ENCODE measurements at regions not wholly inside any gene's neighbourhood (a gene's known extent, or its start where the extent isn't known, plus 50 kb on each side); places are given as distances from the start of the nearest gene placed in this dataset.
"Not testable (repeated sequence)": the region's sequence is repeated elsewhere in the genome, so short reads cannot be mapped to it uniquely, and the experiment has no call there.

- no peak for DNase-seq
Observed at GRCh38 chr4:181121733-181122132, 1121.5 kb upstream of the TENM3 start.

GRCh38 chr4:181127171-181127570 is 1116.0 kb upstream of the TENM3 start:
- no peak for DNase-seq

- DNase-seq = not testable (repeated sequence)
Observed at GRCh38 chr4:181130317-181130716, 1112.9 kb upstream of the TENM3 start.

GRCh38 chr4:181137351-181137750 is 1105.9 kb upstream of the TENM3 start:
- DNase-seq = no peak

GRCh38 chr4:181138116-181138515 is 1105.1 kb upstream of the TENM3 start:
- no peak for DNase-seq

GRCh38 chr4:181140037-181140603 is 1103.1 kb upstream of the TENM3 start:
- DNase-seq = no peak

GRCh38 chr4:181143250-181143854 is 1099.8 kb upstream of the TENM3 start:
- DNase-seq = peak; percentile 26

- DNase-seq = no peak
Observed at GRCh38 chr4:181146051-181146450, 1097.2 kb upstream of the TENM3 start.

- peak; percentile 23 for DNase-seq
Observed at GRCh38 chr4:181147416-181147951, 1095.7 kb upstream of the TENM3 start.

GRCh38 chr4:181148470-181148869 is 1094.7 kb upstream of the TENM3 start:
- no peak for DNase-seq

- no peak for DNase-seq
Observed at GRCh38 chr4:181150191-181150590, 1093.0 kb upstream of the TENM3 start.

- no peak for DNase-seq
Observed at GRCh38 chr4:181151856-181152255, 1091.3 kb upstream of the TENM3 start.

- no peak for DNase-seq
Observed at GRCh38 chr4:181157647-181158046, 1085.6 kb upstream of the TENM3 start.

GRCh38 chr4:181158971-181159370 is 1084.2 kb upstream of the TENM3 start:
- no peak for DNase-seq

- no peak for DNase-seq
Observed at GRCh38 chr4:181161669-181162068, 1081.5 kb upstream of the TENM3 start.

GRCh38 chr4:181162266-181162665 is 1080.9 kb upstream of the TENM3 start:
- no peak for DNase-seq

- DNase-seq = no peak
Observed at GRCh38 chr4:181162676-181163075, 1080.5 kb upstream of the TENM3 start.

GRCh38 chr4:181166742-181167399 is 1076.3 kb upstream of the TENM3 start:
- no peak for DNase-seq

GRCh38 chr4:181168011-181168805 is 1075.0 kb upstream of the TENM3 start:
- DNase-seq = no peak

- DNase-seq = no peak
Observed at GRCh38 chr4:181173046-181173445, 1070.2 kb upstream of the TENM3 start.

GRCh38 chr4:181176306-181176705 is 1066.9 kb upstream of the TENM3 start:
- no peak for DNase-seq

- no peak for DNase-seq
Observed at GRCh38 chr4:181181331-181181730, 1061.9 kb upstream of the TENM3 start.

- DNase-seq = no peak
Observed at GRCh38 chr4:181189751-181190150, 1053.5 kb upstream of the TENM3 start.
